ENCODE measurements at regions not wholly inside any gene's neighbourhood (a gene's known extent, or its start where the extent isn't known, plus 50 kb on each side); places are given as distances from the start of the nearest gene placed in this dataset.

GRCh38 chr7:46589286-46589685 is 668.2 kb upstream of the IGFBP3 start:
- TF ChIP-seq, protein P1, sequence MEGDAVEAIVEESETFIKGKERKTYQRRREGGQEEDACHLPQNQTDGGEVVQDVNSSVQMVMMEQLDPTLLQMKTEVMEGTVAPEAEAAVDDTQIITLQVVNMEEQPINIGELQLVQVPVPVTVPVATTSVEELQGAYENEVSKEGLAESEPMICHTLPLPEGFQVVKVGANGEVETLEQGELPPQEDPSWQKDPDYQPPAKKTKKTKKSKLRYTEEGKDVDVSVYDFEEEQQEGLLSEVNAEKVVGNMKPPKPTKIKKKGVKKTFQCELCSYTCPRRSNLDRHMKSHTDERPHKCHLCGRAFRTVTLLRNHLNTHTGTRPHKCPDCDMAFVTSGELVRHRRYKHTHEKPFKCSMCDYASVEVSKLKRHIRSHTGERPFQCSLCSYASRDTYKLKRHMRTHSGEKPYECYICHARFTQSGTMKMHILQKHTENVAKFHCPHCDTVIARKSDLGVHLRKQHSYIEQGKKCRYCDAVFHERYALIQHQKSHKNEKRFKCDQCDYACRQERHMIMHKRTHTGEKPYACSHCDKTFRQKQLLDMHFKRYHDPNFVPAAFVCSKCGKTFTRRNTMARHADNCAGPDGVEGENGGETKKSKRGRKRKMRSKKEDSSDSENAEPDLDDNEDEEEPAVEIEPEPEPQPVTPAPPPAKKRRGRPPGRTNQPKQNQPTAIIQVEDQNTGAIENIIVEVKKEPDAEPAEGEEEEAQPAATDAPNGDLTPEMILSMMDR (IDR thresholded peaks at IDR 0.05; ENCODE audit: low read depth, low read length): no peak
- TF ChIP-seq POLR2A (IDR thresholded peaks at IDR 0.05; ENCODE audit: extremely low read depth, insufficient read length) (no peak), MYC (IDR thresholded peaks at IDR 0.05; ENCODE audit: low read depth, low read length) (no peak), MAX (IDR thresholded peaks at IDR 0.05; ENCODE audit: low read depth, low read length) (no peak)
- DNase-seq (ENCODE audit: low read depth): no peak
- no peak overlapping the region for H3K4me3 ChIP-seq (ENCODE audit: low read depth, low read length)

- no peak for DNase-seq (ENCODE audit: low read depth)
Observed at GRCh38 chr7:46586406-46586805, 665.3 kb upstream of the IGFBP3 start.

DNA sequence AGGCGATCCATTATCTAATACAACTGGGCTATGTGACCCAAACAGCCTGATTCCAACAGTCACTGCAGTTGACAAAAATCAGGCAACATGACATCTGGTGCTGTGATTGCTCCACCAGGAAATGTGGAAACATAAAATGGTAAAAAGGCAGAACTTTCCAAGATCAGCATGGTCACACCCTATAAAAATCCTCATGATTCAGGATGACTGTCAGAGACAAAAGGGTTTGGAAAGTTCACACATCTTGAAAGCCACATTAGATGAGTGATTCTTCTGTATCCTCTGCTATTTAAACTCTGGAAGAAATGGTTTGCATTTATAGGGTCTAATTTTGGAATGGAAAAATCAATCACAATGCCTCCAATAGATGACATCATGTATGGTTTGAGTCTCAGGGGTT is 662.6 kb upstream of the IGFBP3 start:
- no peak for DNase-seq (ENCODE audit: low read depth)
- no peak for TF ChIP-seq MYC (IDR thresholded peaks at IDR 0.05; ENCODE audit: low read depth, low read length)

More at GRCh38 chr7:46586406-46586805, 665.3 kb upstream of the IGFBP3 start:
- H3K4me3 ChIP-seq (ENCODE audit: low read depth, low read length): no peak overlapping the region
- TF ChIP-seq, protein P1 (IDR thresholded peaks at IDR 0.05; ENCODE audit: low read depth, low read length): no peak
- no peak for TF ChIP-seq MYC (IDR thresholded peaks at IDR 0.05; ENCODE audit: low read depth, low read length)
- TF ChIP-seq POLR2A (IDR thresholded peaks at IDR 0.05; ENCODE audit: extremely low read depth, insufficient read length): no peak
- no peak for TF ChIP-seq MAX (IDR thresholded peaks at IDR 0.05; ENCODE audit: low read depth, low read length)

GRCh38 chr7:46581268-46581667 is 660.2 kb upstream of the IGFBP3 start:
- no peak overlapping the region for H3K4me3 ChIP-seq (ENCODE audit: low read depth, low read length)
- TF ChIP-seq, protein P1 (IDR thresholded peaks at IDR 0.05; ENCODE audit: low read depth, low read length): no peak
- no peak for TF ChIP-seq MAX (IDR thresholded peaks at IDR 0.05; ENCODE audit: low read depth, low read length)
- no peak for TF ChIP-seq POLR2A (IDR thresholded peaks at IDR 0.05; ENCODE audit: extremely low read depth, insufficient read length)
- no peak for TF ChIP-seq MYC (IDR thresholded peaks at IDR 0.05; ENCODE audit: low read depth, low read length)
- no peak for DNase-seq (ENCODE audit: low read depth)

More for the DNA sequence above, 662.6 kb upstream of the IGFBP3 start:
- H3K4me3 ChIP-seq (ENCODE audit: low read depth, low read length): no peak overlapping the region

DNA sequence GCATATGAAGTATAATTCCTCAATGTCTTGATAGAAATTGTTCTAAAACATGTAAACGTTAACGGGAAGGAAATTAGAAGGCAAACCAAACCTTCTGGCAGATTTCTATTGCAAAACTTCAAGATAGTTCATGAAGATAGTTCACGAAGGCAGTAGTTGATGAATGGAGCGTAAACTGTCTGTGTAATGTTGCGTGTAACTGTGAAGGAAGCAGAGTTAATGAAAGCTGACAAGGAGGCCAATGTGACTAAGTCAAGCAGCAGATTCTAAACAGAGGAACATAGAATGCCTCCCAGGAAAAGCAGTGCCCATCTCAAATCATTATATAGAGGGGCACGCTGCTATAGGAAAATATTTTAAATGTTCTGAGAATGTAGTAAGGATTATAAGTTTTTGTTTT is 659.7 kb upstream of the IGFBP3 start:
- DNase-seq (ENCODE audit: low read depth): no peak
- no peak overlapping the region for H3K4me3 ChIP-seq (ENCODE audit: low read depth, low read length)
- TF ChIP-seq MAX (IDR thresholded peaks at IDR 0.05; ENCODE audit: low read depth, low read length): no peak

DNA sequence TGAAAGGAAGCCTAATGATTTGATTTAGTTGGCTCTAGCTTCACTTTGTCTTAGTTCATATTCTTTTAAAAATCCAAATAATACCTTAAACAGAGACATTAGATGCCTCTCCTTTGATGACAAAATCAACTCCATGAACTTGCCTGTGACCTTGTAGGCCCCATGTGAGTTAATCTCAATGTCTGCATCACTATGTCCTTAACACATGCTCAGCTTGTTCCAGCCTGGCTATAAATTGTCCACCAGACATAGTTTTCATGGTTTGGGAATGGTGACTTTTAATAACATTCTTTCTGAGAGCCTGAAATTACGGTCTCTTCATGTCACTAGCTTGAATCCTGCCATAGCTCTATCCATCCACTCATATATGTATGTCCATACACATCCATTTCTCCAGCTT is 656.3 kb upstream of the IGFBP3 start:
- TF ChIP-seq, protein P1 (IDR thresholded peaks at IDR 0.05; ENCODE audit: low read depth, low read length): no peak
- no peak overlapping the region for H3K4me3 ChIP-seq (ENCODE audit: low read depth, low read length)
- no peak for DNase-seq (ENCODE audit: low read depth)

GRCh38 chr7:46576950-46577349 is 655.9 kb upstream of the IGFBP3 start:
- no peak overlapping the region for H3K4me3 ChIP-seq (ENCODE audit: low read depth, low read length)
- TF ChIP-seq, protein P1 (IDR thresholded peaks at IDR 0.05; ENCODE audit: low read depth, low read length): no peak
- no peak for TF ChIP-seq MAX (IDR thresholded peaks at IDR 0.05; ENCODE audit: low read depth, low read length)
- no peak for TF ChIP-seq POLR2A (IDR thresholded peaks at IDR 0.05; ENCODE audit: extremely low read depth, insufficient read length)
- no peak for TF ChIP-seq MYC (IDR thresholded peaks at IDR 0.05; ENCODE audit: low read depth, low read length)
- DNase-seq (ENCODE audit: low read depth): no peak
